Common myeloid progenitor, CD34-positive (primary cell): ENCODE measurements at regions not wholly inside any gene's neighbourhood (a gene's known extent, or its start where the extent isn't known, plus 50 kb on each side); places are given as distances from the start of the nearest gene placed in this dataset.

Source experiments
- CTCF ChIA-PET: fragments of 350-600 bp; sonication (Branson Sonifier 250); formaldehyde crosslinking; loops from one replicate; lab custom pipeline; 2021; ENCODE audit warnings: antibody characterized with exemption; lab: Charles Lee
- POLR2A ChIA-PET: fragments of 350-600 bp; sonication (Branson Sonifier 250); formaldehyde crosslinking; loops from one replicate; lab custom pipeline; 2021; ENCODE audit warnings: antibody characterized with exemption; lab: Charles Lee
- DNase-seq, 3 donors: peaks; one replicate each; pipeline versions ENCODE4 v3.0.0 to v3.0.0-alpha.2; 2013
- H3K27ac ChIP-seq, 2 experiments: 1 replicate in 1 of 2; 2 replicates in 1 of 2; pipeline ENCODE4 v1.7.0; 2013; ENCODE audit warnings: inconsistent platforms in 2 of 2, low read length in 2 of 2, mild to moderate bottlenecking in 2 of 2, low read depth in 1 of 2, moderate library complexity in 1 of 2; ENCODE audit not compliant: severe bottlenecking in 2 of 2, insufficient read depth in 1 of 2, poor library complexity in 1 of 2
- H3K27me3 ChIP-seq, 5 experiments: replicated peaks in 2 of 5; 1 replicate in 3 of 5; 2 replicates in 2 of 5; pipeline versions ENCODE4 v1.6.1 to v1.7.0; 2013; ENCODE audit warnings: low read length in 4 of 5, mild to moderate bottlenecking in 2 of 5, moderate library complexity in 2 of 5, inconsistent platforms in 1 of 5; ENCODE audit not compliant: insufficient read depth in 5 of 5, control insufficient read depth in 4 of 5
- H3K36me3 ChIP-seq, 4 experiments: 1 replicate in 2 of 4; 2 replicates in 2 of 4; pipeline versions ENCODE4 v1.6.1 to v1.7.0; 2013; ENCODE audit warnings: low read length in 3 of 4, control low read depth in 1 of 4, mild to moderate bottlenecking in 1 of 4; ENCODE audit not compliant: control insufficient read depth in 4 of 4, insufficient read depth in 4 of 4
- H3K4me1 ChIP-seq, 4 experiments: 1 replicate in 3 of 4; 2 replicates in 1 of 4; pipeline versions ENCODE4 v1.6.1 to v1.7.1; 2013; ENCODE audit warnings: low read length in 3 of 4, mild to moderate bottlenecking in 3 of 4, control low read depth in 1 of 4, inconsistent platforms in 1 of 4, moderate library complexity in 1 of 4; ENCODE audit not compliant: control insufficient read depth in 4 of 4, insufficient read depth in 4 of 4; ENCODE audit errors: control extremely low read depth in 1 of 4
- H3K4me3 ChIP-seq, 7 experiments: 1 replicate in 4 of 7; 2 replicates in 3 of 7; pipeline versions ENCODE4 v1.5.1 to v1.7.0; 2013; ENCODE audit warnings: mild to moderate bottlenecking in 7 of 7, low read length in 6 of 7, moderate library complexity in 6 of 7, inconsistent platforms in 2 of 7, low read depth in 2 of 7, control low read depth in 1 of 7; ENCODE audit not compliant: insufficient read depth in 4 of 7, control insufficient read depth in 1 of 7; ENCODE audit errors: extremely low read depth in 1 of 7
- H3K9me3 ChIP-seq, 5 experiments: 1 replicate in 4 of 5; 2 replicates in 1 of 5; pipeline versions ENCODE4 v1.6.1 to v1.7.1; 2013; ENCODE audit warnings: low read length in 4 of 5, mild to moderate bottlenecking in 2 of 5, inconsistent platforms in 1 of 5, low read depth in 1 of 5, moderate library complexity in 1 of 5; ENCODE audit not compliant: control insufficient read depth in 4 of 5, insufficient read depth in 2 of 5; ENCODE audit errors: control extremely low read depth in 1 of 5
- WGBS: methylation state at CpG from one replicate; pipeline ENCODE4 v1.1.5; 2013; ENCODE audit not compliant: insufficient coverage; 5-methylcytosine and 5-hydroxymethylcytosine counted together

GRCh38 chr14:47826809-47827208 lies 151.4 kb upstream of the MDGA2 start:
- Histone ChIP-seq H3K4me3 (no peak overlapping the region), H3K27ac (no peak overlapping the region), H3K36me3 (no peaks in the 10 kb centered on the region), H3K9me3 (no peaks in the 10 kb centered on the region), H3K27me3 (no peaks in the 10 kb centered on the region), H3K4me1 (no peaks in the 10 kb centered on the region)
- no peak for DNase-seq
- 100% methylated on average over 2 of the region's 2 CpGs for WGBS
- POLR2A ChIA-PET, result no interaction called here
- CTCF ChIA-PET, result no interaction called here

GRCh38 chr14:47822326-47822725 lies 146.9 kb upstream of the MDGA2 start:
- Histone ChIP-seq H3K27ac (no peak overlapping the region), H3K4me1 (no peaks in the 10 kb centered on the region), H3K36me3 (no peaks in the 10 kb centered on the region), H3K4me3 (no peak overlapping the region), H3K27me3 (no peaks in the 10 kb centered on the region), H3K9me3 (peaks cover 0 to 7% (median 0%) of the 10 kb centered on the region in 5 experiments)
- no peak for DNase-seq
- WGBS, result 64% methylated on average over 1 of the region's 1 CpG
- ChIA-PET POLR2A (no interaction called here), CTCF (no interaction called here)

- DNase-seq, result no peak
- no peak overlapping the region for H3K27ac ChIP-seq
- CTCF ChIA-PET, result no interaction called here
- 92% methylated on average over 1 of the region's 1 CpG for WGBS
- H3K9me3 ChIP-seq, result peaks cover 0 to 13% (median 3%) of the 10 kb centered on the region in 5 experiments
- no peaks in the 10 kb centered on the region for H3K36me3 ChIP-seq
- no peaks in the 10 kb centered on the region for H3K27me3 ChIP-seq
- H3K4me1 ChIP-seq, result no peaks in the 10 kb centered on the region
- H3K4me3 ChIP-seq, result no peak overlapping the region
- POLR2A ChIA-PET, result no interaction called here
Observed at GRCh38 chr14:47821135-47821534, 145.7 kb upstream of the MDGA2 start.

- POLR2A ChIA-PET, result no interaction called here
- Histone ChIP-seq H3K27ac (no peak overlapping the region), H3K4me1 (no peaks in the 10 kb centered on the region), H3K36me3 (no peaks in the 10 kb centered on the region), H3K4me3 (no peak overlapping the region), H3K27me3 (no peaks in the 10 kb centered on the region), H3K9me3 (no peaks in the 10 kb centered on the region)
- no peak for DNase-seq
- CTCF ChIA-PET, result no interaction called here
- 100% methylated on average over 4 of the region's 6 CpGs for WGBS
Observed at GRCh38 chr14:47790477-47790876, 115.1 kb upstream of the MDGA2 start.

GRCh38 chr14:47785058-47785457 lies 109.7 kb upstream of the MDGA2 start:
- H3K9me3 ChIP-seq, result no peaks in the 10 kb centered on the region
- H3K27me3 ChIP-seq, result no peaks in the 10 kb centered on the region
- H3K4me1 ChIP-seq, result no peaks in the 10 kb centered on the region
- H3K4me3 ChIP-seq, result no peak overlapping the region
- H3K36me3 ChIP-seq, result no peaks in the 10 kb centered on the region
- no peak overlapping the region for H3K27ac ChIP-seq
- POLR2A ChIA-PET, result no interaction called here
- DNase-seq, result no peak
- 100% methylated on average over 2 of the region's 2 CpGs for WGBS
- CTCF ChIA-PET, result no interaction called here

- H3K36me3 ChIP-seq, result no peaks in the 10 kb centered on the region
- H3K4me1 ChIP-seq, result no peaks in the 10 kb centered on the region
- H3K4me3 ChIP-seq, result no peak overlapping the region
- CTCF ChIA-PET, result no interaction called here
- WGBS, result 0% methylated on average over 1 of the region's 4 CpGs
- no peak overlapping the region for H3K27ac ChIP-seq
- DNase-seq, result no peak
- no peaks in the 10 kb centered on the region for H3K9me3 ChIP-seq
- no peaks in the 10 kb centered on the region for H3K27me3 ChIP-seq
- POLR2A ChIA-PET, result no interaction called here
Observed at GRCh38 chr14:47778631-47779030, 103.2 kb upstream of the MDGA2 start.

- POLR2A ChIA-PET, result no interaction called here
- CTCF ChIA-PET, result no interaction called here
- Histone ChIP-seq H3K36me3 (no peaks in the 10 kb centered on the region), H3K4me1 (no peaks in the 10 kb centered on the region), H3K27me3 (no peaks in the 10 kb centered on the region), H3K27ac (no peak overlapping the region), H3K9me3 (peaks cover 0 to 1% (median 0%) of the 10 kb centered on the region in 5 experiments), H3K4me3 (no peak overlapping the region)
- WGBS, result no CpG with 5 or more reads among the region's 1 CpG
- DNase-seq, result no peak
Observed at GRCh38 chr14:47772652-47773051, 97.2 kb upstream of the MDGA2 start.
